Stomach (tissue), 4 donors: ENCODE measurements at regions not wholly inside any gene's neighbourhood (a gene's known extent, or its start where the extent isn't known, plus 50 kb on each side); places are given as distances from the start of the nearest gene placed in this dataset.

Experiments
- EP300 ChIP-seq: sonication (generic); formaldehyde crosslinking; IDR thresholded peaks from one replicate; pipeline ENCODE4 v1.6.1; 2017; ENCODE audit warnings: antibody characterized with exemption
- POLR2A ChIP-seq, 4 donors: fragments of 450-650 bp; IDR thresholded peaks; one replicate each; pipeline ENCODE4 v1.6.1; 2016; ENCODE audit warnings: antibody characterized with exemption in 4 of 4, control low read depth in 2 of 4, mild to moderate bottlenecking in 1 of 4, moderate library complexity in 1 of 4
- POLR2AphosphoS5 ChIP-seq, 3 donors: sonication (generic); formaldehyde crosslinking; IDR thresholded peaks; one replicate each; pipeline ENCODE4 v1.6.1; 2016; ENCODE audit warnings: antibody characterized with exemption in 3 of 3
- TF ChIP-seq, protein P1 (sequence below), 7 experiments: fragments of 450-650 bp in 4 of 7; fragments of 200-600 bp in 3 of 7; sonication (generic) in 3 of 7; IDR thresholded peaks; one replicate each; pipeline ENCODE4 v1.5.1; 2016 to 2019; ENCODE audit warnings: antibody characterized with exemption in 7 of 7, control low read depth in 2 of 7, mild to moderate bottlenecking in 1 of 7

DNA sequence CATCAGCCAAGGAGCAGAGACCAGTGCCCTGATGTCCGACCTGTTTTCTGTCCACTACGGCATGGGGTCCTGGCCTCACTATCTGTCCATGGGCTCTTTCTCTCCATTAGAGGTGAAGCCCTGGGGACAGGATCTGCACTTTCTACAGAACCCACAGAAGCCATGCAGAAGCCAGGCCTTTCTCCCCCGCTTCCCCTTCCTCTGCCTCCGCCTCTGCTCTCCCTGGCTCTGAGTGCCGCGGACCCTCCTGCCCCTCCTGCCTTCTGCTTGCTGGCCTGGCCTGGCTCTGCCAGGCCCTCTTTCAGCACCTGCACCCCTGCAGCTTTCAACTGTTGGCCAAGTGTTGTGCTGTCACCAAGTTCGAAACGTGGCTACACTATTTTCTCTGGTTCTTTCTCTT, 439.8 kb upstream of the ZMIZ1 start:
- TF ChIP-seq POLR2AphosphoS5 (IDR thresholded peaks at IDR 0.05): no peak
- TF ChIP-seq, protein P1, sequence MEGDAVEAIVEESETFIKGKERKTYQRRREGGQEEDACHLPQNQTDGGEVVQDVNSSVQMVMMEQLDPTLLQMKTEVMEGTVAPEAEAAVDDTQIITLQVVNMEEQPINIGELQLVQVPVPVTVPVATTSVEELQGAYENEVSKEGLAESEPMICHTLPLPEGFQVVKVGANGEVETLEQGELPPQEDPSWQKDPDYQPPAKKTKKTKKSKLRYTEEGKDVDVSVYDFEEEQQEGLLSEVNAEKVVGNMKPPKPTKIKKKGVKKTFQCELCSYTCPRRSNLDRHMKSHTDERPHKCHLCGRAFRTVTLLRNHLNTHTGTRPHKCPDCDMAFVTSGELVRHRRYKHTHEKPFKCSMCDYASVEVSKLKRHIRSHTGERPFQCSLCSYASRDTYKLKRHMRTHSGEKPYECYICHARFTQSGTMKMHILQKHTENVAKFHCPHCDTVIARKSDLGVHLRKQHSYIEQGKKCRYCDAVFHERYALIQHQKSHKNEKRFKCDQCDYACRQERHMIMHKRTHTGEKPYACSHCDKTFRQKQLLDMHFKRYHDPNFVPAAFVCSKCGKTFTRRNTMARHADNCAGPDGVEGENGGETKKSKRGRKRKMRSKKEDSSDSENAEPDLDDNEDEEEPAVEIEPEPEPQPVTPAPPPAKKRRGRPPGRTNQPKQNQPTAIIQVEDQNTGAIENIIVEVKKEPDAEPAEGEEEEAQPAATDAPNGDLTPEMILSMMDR (IDR thresholded peaks at IDR 0.05): no peak
- TF ChIP-seq EP300: no peak
- TF ChIP-seq POLR2A (IDR thresholded peaks at IDR 0.05): no peak
